Esophagus muscularis mucosa (tissue), 4 donors: ENCODE measurements at regions not wholly inside any gene's neighbourhood (a gene's known extent, or its start where the extent isn't known, plus 50 kb on each side); places are given as distances from the start of the nearest gene placed in this dataset.

Experiments used
- DNase-seq: peaks from one replicate; pipeline ENCODE4 v3.0.0-alpha.2; 2017; ENCODE audit errors: extremely low spot score
- H3K27ac ChIP-seq, 4 donors: fragments of 200-600 bp; sonication (generic); replicated peaks in 1 of 4; 1 replicate in 3 of 4; 2 replicates in 1 of 4; pipeline ENCODE4 v1.5.1; 2016 to 2019; ENCODE audit warnings: mild to moderate bottlenecking in 1 of 4
- H3K27me3 ChIP-seq, 4 donors: fragments of 200-600 bp; sonication (generic); one replicate each; pipeline versions ENCODE4 v1.5.1 to v1.6.0; 2016 to 2019
- H3K36me3 ChIP-seq, 4 donors: fragments of 200-600 bp; sonication (generic); one replicate each; pipeline ENCODE4 v1.5.1; 2016 to 2019
- H3K4me1 ChIP-seq, 4 donors: fragments of 200-600 bp; sonication (generic); one replicate each; pipeline ENCODE4 v1.5.1; 2016 to 2019
- H3K4me3 ChIP-seq, 4 donors: fragments of 200-600 bp; sonication (generic); 1 replicate in 2 of 4; 2 replicates in 2 of 4; pipeline ENCODE4 v1.5.1; 2016 to 2019; ENCODE audit warnings: mild to moderate bottlenecking in 4 of 4, moderate library complexity in 1 of 4
- H3K9me3 ChIP-seq, 4 donors: fragments of 200-600 bp; sonication (generic); 1 replicate in 3 of 4; 2 replicates in 1 of 4; pipeline ENCODE4 v1.5.1; 2016 to 2019
- CTCF ChIP-seq, 3 experiments: fragments of 200-600 bp in 2 of 3; fragments of 450-650 bp in 1 of 3; sonication (generic) in 2 of 3; IDR thresholded peaks; one replicate each; pipeline ENCODE4 v1.5.1; 2017 to 2019; ENCODE audit warnings: antibody characterized with exemption in 3 of 3, mild to moderate bottlenecking in 2 of 3, moderate library complexity in 1 of 3
- EP300 ChIP-seq: sonication (generic); formaldehyde crosslinking; IDR thresholded peaks from one replicate; pipeline ENCODE4 v1.6.1; 2017; ENCODE audit warnings: antibody characterized with exemption
- POLR2A ChIP-seq: fragments of 450-650 bp; IDR thresholded peaks from one replicate; pipeline ENCODE4 v1.6.1; 2017; ENCODE audit warnings: antibody characterized with exemption, moderate library complexity, mild to moderate bottlenecking, low read depth
- POLR2AphosphoS5 ChIP-seq, 2 donors: sonication (generic); formaldehyde crosslinking; IDR thresholded peaks; one replicate each; pipeline ENCODE4 v1.6.1; 2017; ENCODE audit warnings: antibody characterized with exemption in 2 of 2
- WGBS: methylation state at CpG from one replicate; pipeline ENCODE4 v1.1.5; 2018; 5-methylcytosine and 5-hydroxymethylcytosine counted together
- intact Hi-C: fragments of 100-400 bp; cut with DNase I; formaldehyde crosslinking; loops from one replicate; pipeline ENCODE4 v1.15.1; 2023

- Histone ChIP-seq H3K27ac (peak overlapping the region in 3 of 4 donors; percentile 20 to 47 (median 29)), H3K9me3 (no peaks in the 10 kb centered on the region), H3K27me3 (no peaks in the 10 kb centered on the region), H3K36me3 (no peaks in the 10 kb centered on the region), H3K4me3 (peak overlapping the region; percentile 0 to 22 (median 8)), H3K4me1 (peaks cover 52 to 67% (median 59%) of the 10 kb centered on the region in 4 donors)
- WGBS = 60% methylated on average over 5 of the region's 5 CpGs
- intact Hi-C loops = no loop called here
- peak; percentile 26 for DNase-seq
- TF ChIP-seq CTCF (IDR thresholded peaks at IDR 0.05) = no peak
- TF ChIP-seq EP300 = no peak
- TF ChIP-seq POLR2A = no peak
- no peak for TF ChIP-seq POLR2AphosphoS5 (IDR thresholded peaks at IDR 0.05)
Measured at GRCh38 chr6:144344646-144345045, 59.5 kb downstream of the UTRN start.

- WGBS = 83% methylated on average over 4 of the region's 4 CpGs
- no peak overlapping the region for H3K4me3 ChIP-seq
- peak; percentile 50 for DNase-seq
- H3K36me3 ChIP-seq = no peaks in the 10 kb centered on the region
- H3K4me1 ChIP-seq = peaks cover 52 to 65% (median 58%) of the 10 kb centered on the region in 4 donors
- no peaks in the 10 kb centered on the region for H3K27me3 ChIP-seq
- no peaks in the 10 kb centered on the region for H3K9me3 ChIP-seq
- no peak overlapping the region for H3K27ac ChIP-seq
- intact Hi-C loops = no loop called here
- TF ChIP-seq POLR2A (no peak), EP300 (no peak), CTCF (IDR thresholded peaks at IDR 0.05) (no peak), POLR2AphosphoS5 (IDR thresholded peaks at IDR 0.05) (no peak)
Measured at GRCh38 chr6:144345451-144345850, 60.3 kb downstream of the UTRN start.

- WGBS = 76% methylated on average over 11 of the region's 11 CpGs
- peaks cover 54 to 65% (median 60%) of the 10 kb centered on the region in 4 donors for H3K4me1 ChIP-seq
- no peak for TF ChIP-seq POLR2A
- no peak for TF ChIP-seq EP300
- no peak for TF ChIP-seq CTCF (IDR thresholded peaks at IDR 0.05)
- peak; percentile 34 for DNase-seq
- intact Hi-C loops = no loop called here
- H3K9me3 ChIP-seq = no peaks in the 10 kb centered on the region
- H3K27me3 ChIP-seq = no peaks in the 10 kb centered on the region
- no peak overlapping the region for H3K4me3 ChIP-seq
- peak overlapping the region in 1 of 4 donors; percentile 34 for H3K27ac ChIP-seq
- H3K36me3 ChIP-seq = no peaks in the 10 kb centered on the region
Measured at GRCh38 chr6:144346719-144347447, 61.7 kb downstream of the UTRN start.

DNA sequence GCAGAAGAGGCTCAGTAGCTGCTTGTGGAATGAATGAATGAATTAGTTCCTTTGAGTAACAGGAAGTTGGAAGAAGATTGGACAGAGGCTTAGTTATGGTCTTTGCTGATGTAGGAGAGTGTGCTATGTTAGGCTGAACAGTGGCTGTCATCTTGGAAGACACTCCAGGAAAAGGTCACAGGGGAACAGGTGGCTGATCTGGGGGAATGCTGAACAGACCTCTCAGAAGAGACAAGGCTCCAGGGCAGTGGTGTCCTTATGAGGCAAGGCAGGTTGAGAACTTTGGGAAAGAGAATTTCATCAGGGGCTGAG is 62.3 kb downstream of the UTRN start:
- Histone ChIP-seq H3K4me1 (peaks cover 54 to 68% (median 61%) of the 10 kb centered on the region in 4 donors), H3K36me3 (no peaks in the 10 kb centered on the region), H3K4me3 (no peak overlapping the region), H3K27me3 (no peaks in the 10 kb centered on the region), H3K9me3 (no peaks in the 10 kb centered on the region), H3K27ac (no peak overlapping the region)
- TF ChIP-seq POLR2A (no peak), POLR2AphosphoS5 (IDR thresholded peaks at IDR 0.05) (no peak), CTCF (IDR thresholded peaks at IDR 0.05) (no peak), EP300 (no peak)
- intact Hi-C loops = no loop called here
- DNase-seq = no peak

DNA sequence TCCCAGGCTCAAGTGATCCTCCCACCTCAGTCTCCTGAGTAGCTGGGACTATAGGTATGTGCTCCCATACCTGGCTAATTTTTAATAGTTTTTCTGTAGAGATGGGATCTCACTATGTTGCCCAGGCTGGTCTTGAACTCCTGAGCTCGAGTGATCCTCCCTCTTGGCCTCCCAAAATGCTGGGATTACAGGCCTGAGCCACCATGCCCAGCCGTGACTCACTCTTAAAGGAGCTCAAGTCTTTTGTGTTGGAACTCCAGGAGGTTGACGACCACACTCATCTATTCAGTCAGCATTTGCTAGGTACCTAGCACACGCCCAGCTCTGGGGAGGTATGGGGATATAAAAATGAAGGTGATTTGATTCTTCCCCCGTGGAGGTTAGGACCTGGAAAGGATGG is 62.8 kb downstream of the UTRN start:
- WGBS = 91% methylated on average over 5 of the region's 5 CpGs
- Histone ChIP-seq H3K27ac (no peak overlapping the region), H3K9me3 (no peaks in the 10 kb centered on the region), H3K27me3 (no peaks in the 10 kb centered on the region), H3K4me3 (no peak overlapping the region), H3K36me3 (no peaks in the 10 kb centered on the region), H3K4me1 (peaks cover 55 to 71% (median 62%) of the 10 kb centered on the region in 4 donors)
- intact Hi-C loops = no loop called here
- DNase-seq = no peak
- TF ChIP-seq POLR2A = no peak
- TF ChIP-seq CTCF (IDR thresholded peaks at IDR 0.05) = no peak
- no peak for TF ChIP-seq POLR2AphosphoS5 (IDR thresholded peaks at IDR 0.05)
- no peak for TF ChIP-seq EP300
